ENCODE measurements at regions not wholly inside any gene's neighbourhood (a gene's known extent, or its start where the extent isn't known, plus 50 kb on each side); places are given as distances from the start of the nearest gene placed in this dataset.

DNA sequence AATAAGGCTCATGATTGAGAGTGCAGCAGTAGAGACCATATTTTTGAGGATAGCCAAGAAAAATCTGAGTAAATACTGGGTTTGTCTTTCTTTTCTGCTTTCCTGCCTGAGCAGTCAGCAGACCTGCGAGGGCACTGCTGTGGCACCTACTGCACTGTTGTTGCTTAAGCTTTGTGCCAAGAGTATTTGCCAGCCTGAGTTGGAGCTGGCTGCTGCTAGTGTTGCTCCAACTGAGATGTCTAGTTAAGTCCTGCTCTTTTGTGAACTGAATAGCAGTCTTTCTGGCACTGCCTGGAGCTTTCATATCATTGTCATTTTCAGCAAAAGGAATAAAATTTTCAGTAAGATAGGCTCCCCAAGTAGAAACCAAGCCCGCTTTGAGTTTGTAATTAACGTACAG, 214.5 kb upstream of the P2RY1 start:
- no peak for DNase-seq
- Histone ChIP-seq H3K27ac (peak overlapping the region in 2 of 4 donors; percentile 1 to 36), H3K27me3 (no peaks in the 10 kb centered on the region), H3K9me3 (no peaks in the 10 kb centered on the region), H3K36me3 (no peaks in the 10 kb centered on the region), H3K4me3 (no peak overlapping the region), H3K4me1 (no peaks in the 10 kb centered on the region)
- no peak for TF ChIP-seq POLR2AphosphoS5 (IDR thresholded peaks at IDR 0.05)
- TF ChIP-seq POLR2A (IDR thresholded peaks at IDR 0.05): no peak
- TF ChIP-seq, protein P1, sequence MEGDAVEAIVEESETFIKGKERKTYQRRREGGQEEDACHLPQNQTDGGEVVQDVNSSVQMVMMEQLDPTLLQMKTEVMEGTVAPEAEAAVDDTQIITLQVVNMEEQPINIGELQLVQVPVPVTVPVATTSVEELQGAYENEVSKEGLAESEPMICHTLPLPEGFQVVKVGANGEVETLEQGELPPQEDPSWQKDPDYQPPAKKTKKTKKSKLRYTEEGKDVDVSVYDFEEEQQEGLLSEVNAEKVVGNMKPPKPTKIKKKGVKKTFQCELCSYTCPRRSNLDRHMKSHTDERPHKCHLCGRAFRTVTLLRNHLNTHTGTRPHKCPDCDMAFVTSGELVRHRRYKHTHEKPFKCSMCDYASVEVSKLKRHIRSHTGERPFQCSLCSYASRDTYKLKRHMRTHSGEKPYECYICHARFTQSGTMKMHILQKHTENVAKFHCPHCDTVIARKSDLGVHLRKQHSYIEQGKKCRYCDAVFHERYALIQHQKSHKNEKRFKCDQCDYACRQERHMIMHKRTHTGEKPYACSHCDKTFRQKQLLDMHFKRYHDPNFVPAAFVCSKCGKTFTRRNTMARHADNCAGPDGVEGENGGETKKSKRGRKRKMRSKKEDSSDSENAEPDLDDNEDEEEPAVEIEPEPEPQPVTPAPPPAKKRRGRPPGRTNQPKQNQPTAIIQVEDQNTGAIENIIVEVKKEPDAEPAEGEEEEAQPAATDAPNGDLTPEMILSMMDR (IDR thresholded peaks at IDR 0.05): no peak
- no peak for TF ChIP-seq EP300 (IDR thresholded peaks at IDR 0.05; ENCODE audit: low read depth)
- in situ Hi-C loops (cut with MboI; ENCODE audit: low pct_ligation_motif_present in 1 of 4, low pct_unique_long_range_greater_than_20kb in 1 of 4, low sequenced_read_pairs in 3 of 4): no loop called here
- 73 to 81% methylated on average over 3 of the region's 3 CpGs for WGBS, 2 donors (ENCODE audit: low coverage in 1 of 2)
- intact Hi-C loops (cut with DNase I; ENCODE audit: low total_unique reads): no loop called here

DNA sequence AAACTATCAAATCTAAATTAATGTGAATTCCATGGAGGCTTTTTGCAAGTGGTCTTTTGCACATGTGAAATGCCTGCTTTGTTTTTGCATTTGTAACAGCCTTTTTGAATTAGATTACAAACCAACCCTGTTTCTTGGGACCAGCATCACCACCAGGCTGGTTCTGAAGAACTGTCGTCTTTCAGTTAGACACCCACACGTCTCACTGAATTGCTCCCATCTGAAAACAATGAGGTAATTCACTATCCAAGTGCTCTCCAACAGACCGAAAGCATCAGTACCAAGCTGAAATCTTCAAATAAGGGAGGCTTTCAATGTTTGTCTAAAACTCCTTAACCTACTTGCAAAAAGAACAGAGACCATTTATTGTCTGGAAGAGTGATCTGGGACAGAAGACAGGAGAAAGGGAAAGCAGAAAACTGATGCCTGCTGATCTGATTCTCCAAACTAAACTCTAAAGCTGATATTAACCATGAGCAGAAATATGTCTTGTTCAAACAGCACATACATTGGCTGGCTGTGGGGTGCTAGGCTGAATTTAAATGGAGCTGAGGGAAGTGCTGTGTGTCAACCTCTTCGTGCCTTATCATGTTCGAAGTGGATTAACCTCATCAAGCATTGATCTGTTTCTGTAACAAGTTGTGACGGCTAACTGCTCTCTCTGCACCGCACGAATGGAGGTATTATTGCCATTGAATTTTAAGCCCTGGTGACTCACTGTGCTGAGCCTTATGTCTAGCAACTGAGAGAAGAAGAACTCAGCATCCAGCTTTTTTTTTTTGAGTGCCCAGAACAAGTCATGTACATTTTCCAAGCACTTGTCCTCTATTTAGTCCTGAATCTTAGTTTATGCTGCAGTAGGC, 213.7 kb upstream of the P2RY1 start:
- TF ChIP-seq EP300 (IDR thresholded peaks at IDR 0.05; ENCODE audit: low read depth) (no peak), POLR2AphosphoS5 (IDR thresholded peaks at IDR 0.05) (no peak)
- in situ Hi-C loops (cut with MboI; ENCODE audit: low pct_ligation_motif_present in 1 of 4, low pct_unique_long_range_greater_than_20kb in 1 of 4, low sequenced_read_pairs in 3 of 4): no loop called here
- 73 to 83% methylated on average over 3 to 8 of the region's 8 CpGs for WGBS, 2 donors (ENCODE audit: low coverage in 1 of 2)
- Histone ChIP-seq H3K9me3 (no peaks in the 10 kb centered on the region), H3K36me3 (no peaks in the 10 kb centered on the region), H3K27ac (peak overlapping the region in 2 of 4 donors; percentile 10 to 36), H3K4me1 (no peaks in the 10 kb centered on the region), H3K27me3 (no peaks in the 10 kb centered on the region), H3K4me3 (no peak overlapping the region)
- no peak for DNase-seq
- intact Hi-C loops (cut with DNase I; ENCODE audit: low total_unique reads): no loop called here

DNA sequence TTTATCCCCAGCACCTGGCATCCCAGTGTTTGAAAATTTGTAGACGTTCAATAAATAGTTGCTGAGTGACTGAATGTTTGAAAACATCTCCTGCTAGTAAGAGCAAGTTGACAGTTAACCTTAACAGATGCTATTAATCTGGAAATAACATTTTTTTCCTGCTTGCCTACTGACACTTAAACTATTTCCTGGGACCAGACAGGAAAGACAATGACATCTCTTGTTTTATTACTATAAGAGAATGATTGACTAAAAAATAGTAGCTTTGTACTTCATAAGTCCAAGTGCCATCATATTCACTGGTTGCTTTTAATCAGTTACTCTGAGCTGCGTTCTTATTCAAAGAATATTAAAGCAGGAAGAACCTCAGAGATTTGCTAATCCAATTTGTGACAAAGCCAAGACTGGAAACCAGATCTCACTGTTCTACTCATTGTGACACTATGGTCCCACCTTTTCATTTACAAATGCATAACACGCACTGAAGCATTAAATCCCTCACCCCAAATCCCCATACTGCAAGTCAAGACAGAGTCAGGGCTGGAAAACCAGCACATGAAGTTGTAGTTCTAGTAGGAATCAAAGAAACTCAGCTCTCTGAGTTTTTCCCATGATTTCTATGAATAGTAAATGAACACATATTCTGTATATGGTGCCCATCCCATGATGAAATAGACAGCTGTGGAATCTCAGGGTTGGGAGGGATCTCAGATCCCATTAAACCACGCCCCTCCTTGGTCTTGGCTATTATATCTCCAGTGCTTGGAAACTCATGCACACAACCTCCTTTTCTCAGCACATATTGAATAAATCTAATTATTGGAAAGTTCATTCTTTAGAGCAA, 212.7 kb upstream of the P2RY1 start:
- no peaks in the 10 kb centered on the region for H3K4me1 ChIP-seq
- no peak overlapping the region for H3K4me3 ChIP-seq
- H3K9me3 ChIP-seq: no peaks in the 10 kb centered on the region
- in situ Hi-C loops (cut with MboI; ENCODE audit: low pct_ligation_motif_present in 1 of 4, low pct_unique_long_range_greater_than_20kb in 1 of 4, low sequenced_read_pairs in 3 of 4): no loop called here
- intact Hi-C loops (cut with DNase I; ENCODE audit: low total_unique reads): no loop called here
- TF ChIP-seq, protein P1 (IDR thresholded peaks at IDR 0.05): no peak
- no peak for TF ChIP-seq POLR2AphosphoS5 (IDR thresholded peaks at IDR 0.05)
- TF ChIP-seq EP300 (IDR thresholded peaks at IDR 0.05; ENCODE audit: low read depth): no peak
- DNase-seq: no peak
- H3K36me3 ChIP-seq: no peaks in the 10 kb centered on the region
- H3K27me3 ChIP-seq: no peaks in the 10 kb centered on the region
- peak overlapping the region in 2 of 4 donors; percentile 10 to 24 for H3K27ac ChIP-seq
- 67 to 74% methylated on average over 4 of the region's 4 CpGs for WGBS, 2 donors (ENCODE audit: low coverage in 1 of 2)

DNA sequence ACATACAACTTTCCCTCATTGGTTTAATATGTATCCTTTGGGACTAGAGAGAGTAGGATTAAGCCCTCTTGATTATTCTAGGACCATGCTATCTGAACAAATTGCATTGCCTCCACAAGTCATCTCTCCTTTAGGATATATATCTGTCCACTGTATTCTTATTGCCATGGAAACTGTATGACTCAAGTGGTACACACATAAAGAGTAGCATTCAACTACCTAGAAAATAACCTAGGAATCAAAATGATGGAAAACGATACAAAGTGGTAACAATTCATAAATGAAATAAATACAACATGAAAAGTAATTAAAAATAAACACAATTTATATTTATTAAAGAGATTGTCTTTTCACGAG, 212.1 kb upstream of the P2RY1 start:
- no peak overlapping the region for H3K27ac ChIP-seq

More for the DNA sequence above, 212.1 kb upstream of the P2RY1 start:
- Histone ChIP-seq H3K9me3 (no peaks in the 10 kb centered on the region), H3K36me3 (no peaks in the 10 kb centered on the region), H3K4me1 (no peaks in the 10 kb centered on the region), H3K27me3 (no peaks in the 10 kb centered on the region), H3K4me3 (no peak overlapping the region)
- TF ChIP-seq EP300 (IDR thresholded peaks at IDR 0.05; ENCODE audit: low read depth) (no peak), POLR2AphosphoS5 (IDR thresholded peaks at IDR 0.05) (no peak), POLR2A (IDR thresholded peaks at IDR 0.05) (no peak)
- TF ChIP-seq, protein P1 (IDR thresholded peaks at IDR 0.05): no peak
- intact Hi-C loops (cut with DNase I; ENCODE audit: low total_unique reads): no loop called here
- in situ Hi-C loops (cut with MboI; ENCODE audit: low pct_ligation_motif_present in 1 of 4, low pct_unique_long_range_greater_than_20kb in 1 of 4, low sequenced_read_pairs in 3 of 4): no loop called here
- DNase-seq: no peak
- 75 to 88% methylated on average over 2 of the region's 2 CpGs for WGBS, 2 donors (ENCODE audit: low coverage in 1 of 2)

All from transverse colon (tissue), 4 donors.